Fibroblast of the aortic adventitia (primary cell): ENCODE measurements at regions not wholly inside any gene's neighbourhood (a gene's known extent, or its start where the extent isn't known, plus 50 kb on each side); places are given as distances from the start of the nearest gene placed in this dataset.

Source experiments
- DNase-seq: peaks from one replicate; pipeline ENCODE4 v3.0.0-alpha.2; 2010; ENCODE audit warnings: low read depth
- H3K4me3 ChIP-seq: 2 replicates; pipeline ENCODE4 v1.5.1; 2011; ENCODE audit warnings: low read depth, mild to moderate bottlenecking, control low read depth, low read length, moderate library complexity
- TF ChIP-seq, protein P1 (sequence below): IDR thresholded peaks from 2 replicates; pipeline ENCODE4 v1.5.1; 2011; ENCODE audit warnings: mild to moderate bottlenecking, low read length, control low read depth, inconsistent platforms; ENCODE audit not compliant: insufficient read depth

DNA sequence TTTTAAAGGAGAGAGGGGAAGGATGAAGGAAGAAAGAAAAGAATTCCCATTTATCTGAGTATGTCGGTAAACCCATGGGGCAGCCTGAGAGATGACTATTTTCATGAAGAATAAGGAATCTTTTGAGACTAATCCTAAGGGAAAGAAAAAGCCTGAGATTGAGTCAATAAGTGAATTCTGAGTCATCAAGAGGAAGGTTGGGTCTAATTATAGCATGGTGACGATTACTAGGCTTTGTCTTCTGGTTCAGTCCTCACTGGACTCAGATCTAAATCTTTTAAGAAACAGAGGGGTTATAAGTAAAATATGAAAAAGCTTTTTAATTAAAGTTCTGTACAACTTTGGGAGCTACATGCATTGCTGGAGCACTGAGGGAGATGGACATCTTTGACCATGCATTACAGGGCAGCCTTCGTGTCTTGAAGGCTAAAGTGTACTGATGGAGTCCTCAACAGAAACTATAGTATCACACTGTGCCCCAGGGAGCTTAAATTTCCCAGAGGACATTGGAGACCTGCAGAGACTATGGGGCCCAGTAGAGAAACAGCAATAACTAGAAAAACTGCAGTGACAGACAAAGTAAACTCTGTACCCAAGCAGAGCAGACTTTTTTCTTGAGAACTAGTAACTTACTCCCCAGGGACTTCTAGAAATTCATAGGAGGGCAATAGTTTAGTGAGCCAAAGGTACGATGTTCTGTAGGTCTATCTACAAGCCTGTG lies 260.9 kb downstream of the RAD51AP2 start:
- TF ChIP-seq, protein P1, sequence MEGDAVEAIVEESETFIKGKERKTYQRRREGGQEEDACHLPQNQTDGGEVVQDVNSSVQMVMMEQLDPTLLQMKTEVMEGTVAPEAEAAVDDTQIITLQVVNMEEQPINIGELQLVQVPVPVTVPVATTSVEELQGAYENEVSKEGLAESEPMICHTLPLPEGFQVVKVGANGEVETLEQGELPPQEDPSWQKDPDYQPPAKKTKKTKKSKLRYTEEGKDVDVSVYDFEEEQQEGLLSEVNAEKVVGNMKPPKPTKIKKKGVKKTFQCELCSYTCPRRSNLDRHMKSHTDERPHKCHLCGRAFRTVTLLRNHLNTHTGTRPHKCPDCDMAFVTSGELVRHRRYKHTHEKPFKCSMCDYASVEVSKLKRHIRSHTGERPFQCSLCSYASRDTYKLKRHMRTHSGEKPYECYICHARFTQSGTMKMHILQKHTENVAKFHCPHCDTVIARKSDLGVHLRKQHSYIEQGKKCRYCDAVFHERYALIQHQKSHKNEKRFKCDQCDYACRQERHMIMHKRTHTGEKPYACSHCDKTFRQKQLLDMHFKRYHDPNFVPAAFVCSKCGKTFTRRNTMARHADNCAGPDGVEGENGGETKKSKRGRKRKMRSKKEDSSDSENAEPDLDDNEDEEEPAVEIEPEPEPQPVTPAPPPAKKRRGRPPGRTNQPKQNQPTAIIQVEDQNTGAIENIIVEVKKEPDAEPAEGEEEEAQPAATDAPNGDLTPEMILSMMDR: no peak
- DNase-seq: peak; percentile 2

DNA sequence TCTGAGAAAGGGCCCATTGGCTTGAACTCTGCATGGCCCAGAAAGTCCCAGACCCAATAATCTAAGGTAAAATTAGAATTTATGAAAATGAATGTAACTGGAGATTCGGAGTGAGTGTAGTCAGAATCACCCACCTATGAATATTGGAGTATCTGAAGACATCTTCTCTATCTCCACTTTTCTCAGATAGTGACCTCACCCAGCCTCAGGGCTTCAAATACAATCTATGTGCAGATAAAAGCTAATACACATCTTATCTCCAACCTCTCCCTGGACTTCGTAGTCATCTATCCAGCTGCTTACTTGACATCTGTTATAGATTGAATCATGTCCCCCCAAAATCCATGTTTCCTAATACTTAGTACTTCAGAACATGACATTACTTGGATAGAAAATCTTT lies 263.2 kb downstream of the RAD51AP2 start:
- H3K4me3 ChIP-seq: no peak overlapping the region
- TF ChIP-seq, protein P1: no peak
- no peak for DNase-seq

More for the DNA sequence above, 260.9 kb downstream of the RAD51AP2 start:
- H3K4me3 ChIP-seq: no peak overlapping the region

DNA sequence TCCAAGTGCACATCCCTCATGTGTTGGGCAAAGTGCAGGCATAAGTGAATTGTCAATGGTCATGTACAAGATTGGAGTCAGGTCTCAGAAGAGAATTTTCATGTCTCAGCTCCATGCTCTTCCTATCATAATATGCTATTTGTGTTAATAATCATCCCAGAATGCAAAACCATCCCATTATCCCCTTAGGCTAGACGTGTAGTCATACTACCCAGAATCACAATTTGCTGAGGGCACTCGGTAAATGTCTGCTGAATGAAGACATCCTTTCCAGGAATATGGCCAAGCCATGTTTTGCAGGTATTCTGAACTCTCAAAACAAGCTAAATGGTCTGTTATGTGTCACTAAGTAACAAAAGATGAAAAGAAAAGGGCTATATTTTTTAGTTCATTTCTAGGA lies 263.8 kb downstream of the RAD51AP2 start:
- no peak overlapping the region for H3K4me3 ChIP-seq
- TF ChIP-seq, protein P1: no peak
- DNase-seq: no peak

DNA sequence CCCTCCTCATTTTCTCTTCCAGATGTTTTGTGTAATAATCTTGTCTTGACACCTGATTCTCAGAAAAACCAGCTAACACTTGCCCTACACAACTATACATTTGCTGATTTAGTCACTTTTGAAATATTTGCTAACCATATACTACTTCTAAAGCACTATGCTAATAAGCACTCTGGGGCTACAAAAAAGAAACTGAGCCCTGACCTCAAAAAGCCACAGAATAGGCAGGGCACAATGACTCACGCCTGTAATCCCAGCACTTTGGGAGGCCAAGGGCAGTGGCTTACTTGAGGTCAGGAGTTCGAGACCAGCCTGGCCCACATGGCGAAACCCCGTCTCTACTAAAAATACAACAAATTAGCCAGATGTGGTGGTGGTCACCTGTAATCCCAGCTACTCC lies 266.0 kb downstream of the RAD51AP2 start:
- no peak overlapping the region for H3K4me3 ChIP-seq
- DNase-seq: no peak
- TF ChIP-seq, protein P1: no peak

DNA sequence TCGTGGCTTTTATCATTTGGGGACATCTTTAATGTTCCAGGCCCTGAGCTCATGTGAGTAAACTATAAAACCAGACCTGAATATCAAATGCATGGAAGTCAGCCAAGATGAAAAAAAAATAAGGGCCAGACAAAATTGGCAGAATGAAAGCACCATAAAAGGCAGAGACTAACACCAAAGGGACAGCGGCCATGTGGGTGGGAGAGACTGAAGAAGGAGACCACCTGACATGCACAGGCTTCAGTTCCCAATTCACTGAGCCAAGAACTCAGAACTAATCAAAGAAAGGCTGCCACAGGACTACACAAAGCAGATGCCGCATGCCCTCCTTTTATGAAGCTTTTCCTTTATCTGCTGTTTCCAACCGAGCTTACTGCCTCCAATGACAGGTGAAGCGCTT lies 267.1 kb downstream of the RAD51AP2 start:
- H3K4me3 ChIP-seq: no peak overlapping the region
- TF ChIP-seq, protein P1: no peak
- no peak for DNase-seq

DNA sequence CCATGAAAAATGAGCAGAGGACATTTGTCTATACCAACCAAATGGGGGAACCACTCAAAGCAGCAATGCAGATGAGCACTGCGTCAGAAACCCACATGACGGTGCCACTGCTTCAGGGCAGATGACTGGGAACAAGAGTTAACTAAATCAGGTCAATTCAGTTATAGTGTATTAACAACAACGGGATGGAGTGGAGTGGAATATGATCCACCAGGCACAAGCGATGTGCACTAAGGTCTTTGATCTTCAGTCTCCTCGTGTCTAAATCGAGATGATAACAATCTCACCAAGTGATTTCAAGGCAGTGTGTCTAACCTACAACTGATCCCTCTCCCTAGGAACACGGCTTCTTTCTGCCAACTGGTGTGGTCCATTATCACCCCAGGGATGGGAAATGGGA lies 269.0 kb downstream of the RAD51AP2 start:
- no peak for DNase-seq
- TF ChIP-seq, protein P1: no peak
- H3K4me3 ChIP-seq: no peak overlapping the region

DNA sequence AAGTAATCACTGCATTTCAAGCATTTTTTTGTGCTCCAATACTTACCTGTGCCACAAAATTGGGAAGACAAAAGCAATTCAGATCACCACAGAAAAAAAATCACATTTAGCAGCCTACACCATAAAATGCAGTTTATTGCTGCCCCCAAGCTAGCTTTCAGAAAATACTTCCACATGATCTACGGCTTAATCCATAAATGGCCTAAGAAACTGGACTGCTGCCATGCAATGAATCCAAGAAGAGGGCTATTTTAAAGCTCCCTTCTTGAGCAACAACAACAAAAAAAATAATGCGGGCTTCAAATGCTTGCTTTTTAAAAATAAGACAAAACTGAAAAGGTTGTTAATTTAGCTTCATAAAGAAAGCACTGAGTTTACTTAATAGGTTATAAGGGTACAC lies 272.3 kb downstream of the RAD51AP2 start:
- DNase-seq: no peak
- H3K4me3 ChIP-seq: no peak overlapping the region
- TF ChIP-seq, protein P1: no peak
